NB4 (cell line): ENCODE measurements at regions not wholly inside any gene's neighbourhood (a gene's known extent, or its start where the extent isn't known, plus 50 kb on each side); places are given as distances from the start of the nearest gene placed in this dataset.

Experiments used
- POLR2A ChIP-seq: IDR thresholded peaks from 2 replicates; pipeline ENCODE4 v1.6.1; 2011; ENCODE audit warnings: mild to moderate bottlenecking; ENCODE audit not compliant: insufficient read length; ENCODE audit errors: extremely low read depth
- TF ChIP-seq, protein P1 (sequence below): IDR thresholded peaks from one replicate; pipeline ENCODE4 v1.5.1; 2012; ENCODE audit warnings: low read depth, low read length

DNA sequence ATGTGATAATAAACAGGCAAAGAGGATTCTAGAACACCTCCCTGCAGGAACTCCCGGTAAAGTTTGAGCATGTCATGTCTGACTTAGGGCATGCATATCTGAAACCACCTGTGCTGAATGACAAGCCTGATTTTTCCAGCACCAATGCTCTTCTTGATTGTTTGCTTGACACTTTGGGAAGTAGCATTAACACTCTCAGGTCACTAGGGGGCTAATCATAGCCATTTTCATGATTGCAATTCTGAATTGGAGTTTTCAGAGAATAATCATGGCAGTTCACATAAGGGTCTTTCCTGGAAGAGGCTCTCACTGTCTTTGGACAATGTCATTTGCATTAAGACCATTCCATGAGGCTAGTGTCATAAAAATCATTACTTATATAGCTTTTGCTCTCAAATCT lies 234.4 kb upstream of the MTNR1B start:
- TF ChIP-seq, protein P1, sequence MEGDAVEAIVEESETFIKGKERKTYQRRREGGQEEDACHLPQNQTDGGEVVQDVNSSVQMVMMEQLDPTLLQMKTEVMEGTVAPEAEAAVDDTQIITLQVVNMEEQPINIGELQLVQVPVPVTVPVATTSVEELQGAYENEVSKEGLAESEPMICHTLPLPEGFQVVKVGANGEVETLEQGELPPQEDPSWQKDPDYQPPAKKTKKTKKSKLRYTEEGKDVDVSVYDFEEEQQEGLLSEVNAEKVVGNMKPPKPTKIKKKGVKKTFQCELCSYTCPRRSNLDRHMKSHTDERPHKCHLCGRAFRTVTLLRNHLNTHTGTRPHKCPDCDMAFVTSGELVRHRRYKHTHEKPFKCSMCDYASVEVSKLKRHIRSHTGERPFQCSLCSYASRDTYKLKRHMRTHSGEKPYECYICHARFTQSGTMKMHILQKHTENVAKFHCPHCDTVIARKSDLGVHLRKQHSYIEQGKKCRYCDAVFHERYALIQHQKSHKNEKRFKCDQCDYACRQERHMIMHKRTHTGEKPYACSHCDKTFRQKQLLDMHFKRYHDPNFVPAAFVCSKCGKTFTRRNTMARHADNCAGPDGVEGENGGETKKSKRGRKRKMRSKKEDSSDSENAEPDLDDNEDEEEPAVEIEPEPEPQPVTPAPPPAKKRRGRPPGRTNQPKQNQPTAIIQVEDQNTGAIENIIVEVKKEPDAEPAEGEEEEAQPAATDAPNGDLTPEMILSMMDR: peak; percentile 57
- TF ChIP-seq POLR2A: no peak
